Astrocyte of the spinal cord (primary cell): ENCODE measurements at regions not wholly inside any gene's neighbourhood (a gene's known extent, or its start where the extent isn't known, plus 50 kb on each side); places are given as distances from the start of the nearest gene placed in this dataset.

Experiments
- DNase-seq: peaks from one replicate; pipeline ENCODE4 v3.0.0; 2011; ENCODE audit warnings: low read depth, low spot score
- H3K4me3 ChIP-seq: 2 replicates; pipeline ENCODE4 v1.5.1; 2011; ENCODE audit warnings: low read depth, mild to moderate bottlenecking, low read length, moderate library complexity
- in situ Hi-C: cut with HindIII; loops from 2 replicates; pipeline ENCODE4 v1.10.0; 2017; ENCODE audit warnings: low sequenced_read_pairs
- TF ChIP-seq, protein P1 (sequence below): IDR thresholded peaks from 2 replicates; pipeline ENCODE4 v1.5.1; 2012; ENCODE audit warnings: low read depth, mild to moderate bottlenecking, low read length, inconsistent platforms

DNA sequence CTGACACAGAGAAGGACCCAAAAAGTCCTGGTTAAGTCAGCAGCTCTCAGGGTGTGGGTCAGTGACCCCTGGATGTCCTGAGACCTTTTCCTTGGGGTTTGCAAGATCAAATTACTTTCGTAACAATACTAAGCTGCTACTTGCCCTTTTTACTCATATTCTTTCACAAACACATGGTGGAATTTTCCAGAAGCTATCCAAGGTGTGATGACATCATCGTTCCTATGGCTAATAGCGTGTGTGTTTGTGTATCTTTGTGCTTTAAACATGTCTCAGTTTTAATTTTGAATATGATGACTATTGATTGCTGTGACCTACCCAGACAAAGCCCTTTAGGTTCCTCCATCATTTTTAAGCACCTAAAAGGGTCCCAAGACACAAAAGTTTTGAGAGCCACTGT lies 176.2 kb downstream of the PHETA1 start:
- TF ChIP-seq, protein P1, sequence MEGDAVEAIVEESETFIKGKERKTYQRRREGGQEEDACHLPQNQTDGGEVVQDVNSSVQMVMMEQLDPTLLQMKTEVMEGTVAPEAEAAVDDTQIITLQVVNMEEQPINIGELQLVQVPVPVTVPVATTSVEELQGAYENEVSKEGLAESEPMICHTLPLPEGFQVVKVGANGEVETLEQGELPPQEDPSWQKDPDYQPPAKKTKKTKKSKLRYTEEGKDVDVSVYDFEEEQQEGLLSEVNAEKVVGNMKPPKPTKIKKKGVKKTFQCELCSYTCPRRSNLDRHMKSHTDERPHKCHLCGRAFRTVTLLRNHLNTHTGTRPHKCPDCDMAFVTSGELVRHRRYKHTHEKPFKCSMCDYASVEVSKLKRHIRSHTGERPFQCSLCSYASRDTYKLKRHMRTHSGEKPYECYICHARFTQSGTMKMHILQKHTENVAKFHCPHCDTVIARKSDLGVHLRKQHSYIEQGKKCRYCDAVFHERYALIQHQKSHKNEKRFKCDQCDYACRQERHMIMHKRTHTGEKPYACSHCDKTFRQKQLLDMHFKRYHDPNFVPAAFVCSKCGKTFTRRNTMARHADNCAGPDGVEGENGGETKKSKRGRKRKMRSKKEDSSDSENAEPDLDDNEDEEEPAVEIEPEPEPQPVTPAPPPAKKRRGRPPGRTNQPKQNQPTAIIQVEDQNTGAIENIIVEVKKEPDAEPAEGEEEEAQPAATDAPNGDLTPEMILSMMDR: no peak
- in situ Hi-C loops: no loop called here
- H3K4me3 ChIP-seq: no peak overlapping the region
- no peak for DNase-seq

DNA sequence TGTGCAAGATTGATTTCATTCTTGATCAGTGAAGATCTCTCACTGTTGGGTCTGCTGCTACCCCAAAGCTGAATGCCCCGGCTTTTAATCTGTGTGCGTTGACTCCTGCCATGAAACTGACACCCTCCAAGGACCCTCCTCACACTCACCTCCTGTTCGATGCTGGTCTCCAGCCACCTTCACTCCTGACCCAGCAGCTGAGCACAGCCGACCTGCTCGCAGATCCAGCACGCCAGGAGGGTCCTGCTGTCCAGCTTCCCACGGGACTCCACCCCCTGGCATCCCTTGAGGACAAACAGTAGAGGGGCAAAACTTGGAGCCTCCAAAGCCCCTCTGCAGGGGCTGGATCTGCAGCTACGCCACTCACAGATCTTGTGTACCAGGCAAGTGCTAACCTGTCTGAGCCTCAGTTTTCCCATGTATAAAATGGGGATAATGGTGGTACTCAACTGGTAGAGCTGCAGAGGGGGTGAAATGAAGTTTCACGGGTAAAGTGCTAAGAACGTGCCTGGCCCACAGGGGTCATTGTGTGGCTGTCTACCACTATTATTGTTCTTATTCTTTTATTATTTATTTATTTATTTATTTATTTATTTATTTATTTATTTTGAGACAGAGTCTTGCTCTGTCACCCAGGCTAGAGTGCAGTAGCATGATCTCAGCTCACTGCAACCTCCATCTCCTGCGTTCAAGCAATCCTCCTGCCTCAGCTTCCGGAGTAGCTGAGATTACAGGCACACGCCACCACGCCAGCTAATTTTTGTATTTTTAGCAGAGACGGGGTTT lies 178.0 kb downstream of the PHETA1 start:
- no peak overlapping the region for H3K4me3 ChIP-seq
- TF ChIP-seq, protein P1: no peak
- in situ Hi-C loops: no loop called here
- DNase-seq: no peak

DNA sequence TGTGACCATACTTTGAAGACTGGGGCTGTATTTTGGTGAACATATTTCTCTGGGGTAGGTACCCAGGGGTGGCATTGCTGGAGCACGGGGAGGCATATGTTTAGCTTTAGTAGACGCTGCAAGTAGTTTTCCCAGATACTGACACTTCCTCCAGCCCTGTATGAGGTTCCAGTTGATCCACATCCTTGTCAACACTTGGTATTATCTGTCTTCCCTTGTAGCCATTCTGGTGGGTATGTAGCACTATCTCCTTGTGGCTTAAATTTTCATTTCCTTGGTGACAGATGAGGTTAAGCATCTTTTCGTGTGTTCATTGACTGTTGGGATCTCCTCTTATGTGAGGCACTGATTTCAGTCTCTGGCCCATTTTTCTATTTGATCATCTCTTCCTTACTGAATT lies 179.1 kb downstream of the PHETA1 start:
- in situ Hi-C loops: no loop called here
- TF ChIP-seq, protein P1: no peak
- DNase-seq: no peak

DNA sequence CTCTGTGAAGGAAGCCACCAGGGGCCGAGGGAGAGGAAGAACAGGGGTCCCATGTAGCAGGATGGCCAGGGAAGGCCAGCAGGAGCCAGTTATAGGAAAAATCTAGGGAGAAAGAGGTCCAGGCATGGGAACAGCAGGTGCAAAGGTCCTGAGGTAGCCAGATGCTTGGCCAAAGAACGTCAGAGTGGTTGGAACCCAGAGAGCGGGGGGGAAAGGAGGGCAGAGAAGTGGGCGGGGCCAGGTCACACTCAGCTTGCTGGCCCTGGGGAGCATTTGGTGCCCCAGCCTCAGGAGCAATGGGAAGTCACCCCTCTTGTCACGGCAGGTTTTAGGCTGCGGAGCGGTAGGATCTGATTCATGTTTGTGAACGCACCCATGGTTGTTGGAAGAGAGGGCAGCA lies 180.5 kb downstream of the PHETA1 start:
- DNase-seq: no peak
- in situ Hi-C loops: no loop called here
- TF ChIP-seq, protein P1: no peak
- H3K4me3 ChIP-seq: no peak overlapping the region

More for the DNA sequence above, 179.1 kb downstream of the PHETA1 start:
- no peak overlapping the region for H3K4me3 ChIP-seq

DNA sequence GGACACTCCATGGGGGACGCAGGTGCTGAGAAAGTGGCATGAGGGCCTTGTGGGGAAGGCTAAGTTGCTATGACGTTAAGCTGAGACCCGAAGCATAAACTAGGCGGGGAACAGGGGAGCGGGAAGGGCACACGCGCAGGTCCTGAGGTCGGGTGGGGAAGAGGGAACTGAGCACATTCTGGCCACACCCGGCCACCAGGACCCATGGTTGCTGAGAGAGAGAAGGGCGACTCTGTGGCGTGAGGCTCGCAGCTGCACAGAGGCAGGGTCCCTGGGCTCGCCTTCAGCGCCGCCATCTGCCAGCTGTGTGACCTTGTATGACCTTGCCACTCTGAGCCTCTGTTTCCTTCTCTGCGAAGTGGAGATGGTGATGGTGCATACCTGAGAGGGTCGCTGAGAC lies 182.5 kb downstream of the PHETA1 start:
- DNase-seq: no peak
- TF ChIP-seq, protein P1: no peak
- in situ Hi-C loops: no loop called here
- no peak overlapping the region for H3K4me3 ChIP-seq

DNA sequence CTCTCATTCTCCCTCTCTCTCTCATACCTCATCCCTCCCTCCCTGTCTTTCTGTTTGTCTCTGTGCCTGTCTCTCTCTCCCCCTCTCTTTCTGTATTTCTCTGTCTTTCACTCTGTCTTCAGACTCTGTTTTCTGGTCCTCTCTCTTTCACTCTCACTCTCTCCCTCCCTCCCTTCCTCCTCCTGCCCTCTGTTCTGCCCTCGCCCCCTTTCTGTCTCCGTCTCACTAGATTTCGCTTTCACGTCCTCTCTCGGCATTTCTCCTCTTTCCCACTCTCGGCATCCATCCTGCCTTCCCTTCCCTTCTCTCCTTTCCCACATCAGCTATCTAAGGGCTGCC lies 183.0 kb downstream of the PHETA1 start:
- in situ Hi-C loops: no loop called here
- no peak overlapping the region for H3K4me3 ChIP-seq
- no peak for DNase-seq
- TF ChIP-seq, protein P1: no peak
